ENCODE measurements at regions not wholly inside any gene's neighbourhood (a gene's known extent, or its start where the extent isn't known, plus 50 kb on each side); places are given as distances from the start of the nearest gene placed in this dataset.
"Not testable (repeated sequence)": the region's sequence is repeated elsewhere in the genome, so short reads cannot be mapped to it uniquely, and the experiment has no call there.

DNA sequence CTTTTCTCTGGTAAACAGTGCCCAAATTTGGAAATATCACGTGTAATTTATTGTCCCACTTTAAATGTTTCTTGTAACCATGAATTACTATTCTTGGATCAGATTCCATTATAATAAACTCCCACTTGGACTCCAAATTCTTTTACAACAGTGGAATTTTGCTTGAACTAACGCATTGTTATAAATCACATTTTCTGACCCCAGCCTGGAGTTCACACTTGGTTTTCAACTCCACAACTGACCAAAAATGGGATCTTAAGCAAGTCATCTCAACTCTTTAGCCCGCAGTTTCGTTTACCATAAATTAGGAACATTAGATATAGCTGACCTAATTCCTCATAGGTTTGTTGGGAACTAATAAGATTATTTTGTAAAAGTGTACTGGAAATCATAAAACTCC is 336.8 kb upstream of the NCAM1 start:
- peak; percentile 82 for FAIRE-seq

DNA sequence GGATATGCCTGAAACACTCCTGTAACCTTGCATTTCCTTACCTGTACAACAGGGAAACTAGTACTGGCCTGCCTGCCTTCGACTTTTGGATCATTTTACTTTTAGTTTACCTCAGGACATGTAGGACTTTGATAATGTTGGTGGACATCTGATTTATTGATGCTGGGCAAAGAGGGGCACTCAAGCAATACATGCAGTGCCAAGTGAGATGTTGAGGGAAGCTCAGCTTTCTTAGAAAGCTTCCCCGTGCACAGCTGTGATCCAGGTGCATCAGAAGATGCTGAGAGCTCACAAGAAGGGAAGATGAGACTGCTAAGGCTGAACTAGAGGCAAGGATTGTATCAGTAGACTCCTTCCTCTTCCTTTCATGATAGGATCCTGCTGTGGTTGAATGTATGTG is 336.2 kb upstream of the NCAM1 start:
- not testable (repeated sequence) for FAIRE-seq

DNA sequence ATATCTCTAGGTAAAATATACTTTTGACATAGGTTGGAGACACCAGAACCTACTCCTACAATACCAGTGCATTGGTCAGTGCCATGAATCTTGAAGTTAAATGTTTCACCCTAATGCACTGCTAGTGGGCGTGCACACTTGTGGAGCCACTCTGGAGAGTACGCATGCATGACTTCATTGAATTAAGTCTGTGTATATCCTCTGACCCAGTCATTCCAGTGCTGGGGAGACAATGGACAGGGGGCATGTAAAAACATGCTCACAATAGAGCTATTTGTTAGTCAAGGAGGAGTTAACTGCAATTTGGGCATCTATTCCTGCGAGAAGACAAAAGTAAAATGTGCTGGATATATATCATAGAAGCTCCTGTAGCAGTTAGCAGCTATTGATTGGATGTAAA is 335.4 kb upstream of the NCAM1 start:
- FAIRE-seq: no peak

DNA sequence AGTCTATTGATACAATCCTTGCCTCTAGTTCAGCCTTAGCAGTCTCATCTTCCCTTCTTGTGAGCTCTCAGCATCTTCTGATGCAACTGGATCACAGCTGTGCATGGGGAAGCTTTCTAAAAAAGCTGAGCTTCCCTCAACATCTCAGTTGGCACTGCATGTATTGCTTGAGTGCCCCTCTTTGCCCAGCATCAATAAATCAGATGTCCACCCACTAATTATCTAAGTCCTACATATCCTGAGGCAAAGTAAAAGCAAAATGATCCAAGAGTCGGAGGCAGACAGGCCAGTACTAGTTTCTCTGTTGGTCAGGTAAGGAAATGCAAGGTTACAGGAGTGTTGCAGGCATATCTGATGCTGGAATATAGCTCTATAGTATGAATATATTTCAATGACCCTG is 334.5 kb upstream of the NCAM1 start:
- FAIRE-seq: no peak

DNA sequence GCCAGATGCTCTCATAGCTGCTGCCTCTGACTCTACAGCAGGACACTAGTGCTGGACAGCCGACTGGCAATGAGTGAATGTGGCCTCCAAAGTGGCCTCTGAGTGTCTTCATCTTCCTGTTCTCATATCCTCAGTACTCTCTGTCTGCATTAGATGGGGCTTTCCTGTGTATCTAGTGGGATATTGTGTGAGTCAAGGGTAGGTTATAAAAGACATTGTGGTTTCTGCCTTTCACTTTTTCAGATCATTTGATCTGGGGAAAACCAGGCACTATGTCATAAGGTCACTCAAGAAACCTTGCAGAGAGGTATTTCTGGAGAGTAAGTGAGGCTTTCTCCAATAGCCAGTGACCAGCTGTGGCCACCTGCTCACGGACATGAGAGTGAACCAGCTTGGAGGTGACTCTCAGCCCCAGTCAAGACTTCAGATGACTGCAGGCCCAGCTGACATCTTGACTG is 333.6 kb upstream of the NCAM1 start:
- no peak for FAIRE-seq

DNA sequence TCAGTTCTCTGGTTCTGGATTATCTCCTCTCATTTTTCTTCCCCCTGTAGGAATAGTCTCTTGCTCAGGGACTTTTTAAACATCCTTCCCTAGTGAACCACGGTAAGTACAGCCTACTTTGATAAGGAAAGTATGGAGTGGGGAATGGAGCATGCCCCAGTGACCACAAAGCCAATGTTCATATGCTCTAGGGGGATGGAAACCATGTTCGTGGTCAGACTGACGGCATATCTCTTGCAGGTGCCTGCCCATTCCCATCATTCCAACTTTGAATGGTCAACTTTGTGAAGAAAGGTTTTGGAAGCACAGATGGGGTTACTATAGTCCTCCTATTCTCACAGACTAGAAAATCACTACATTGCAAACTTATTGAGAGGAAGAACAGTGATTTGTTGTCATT is 332.5 kb upstream of the NCAM1 start:
- no peak for FAIRE-seq

DNA sequence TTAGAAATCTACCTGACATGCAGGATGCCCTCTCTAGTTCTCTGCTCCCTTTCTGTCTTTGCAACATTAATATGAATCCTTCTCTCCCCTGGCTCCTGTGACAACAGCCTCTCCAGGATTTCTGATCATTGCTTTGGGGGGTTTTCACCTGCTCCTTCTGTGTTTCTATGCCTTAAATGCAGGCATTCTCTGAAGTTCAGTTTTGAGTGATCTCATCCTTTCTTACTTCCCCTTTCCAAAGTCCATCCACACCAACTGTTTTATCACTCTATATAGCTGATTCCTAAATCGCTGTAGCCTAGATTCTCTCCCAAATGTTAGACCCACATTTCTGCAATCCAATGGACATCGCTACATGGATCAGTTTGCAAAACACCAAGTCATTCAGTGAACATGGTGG is 330.7 kb upstream of the NCAM1 start:
- FAIRE-seq: no peak

DNA sequence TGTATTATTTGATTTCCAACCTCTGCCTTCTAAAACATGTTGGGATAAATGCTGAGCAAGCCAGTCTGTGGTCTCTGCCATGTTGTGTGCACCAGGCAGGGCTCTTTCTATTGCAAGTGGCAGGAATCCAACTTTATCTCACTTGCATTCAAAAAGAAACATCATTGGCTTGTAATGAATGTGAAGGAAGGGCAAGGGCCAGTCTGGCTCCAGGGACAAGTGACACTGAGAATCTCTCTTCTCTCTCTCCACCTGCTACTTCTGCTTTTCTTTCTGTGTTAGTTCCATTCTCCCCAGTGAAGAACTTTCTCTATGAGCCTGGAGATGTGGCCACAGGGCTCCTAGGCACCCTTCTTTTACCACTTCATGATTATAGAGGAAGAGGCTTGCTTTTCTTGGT is 329.9 kb upstream of the NCAM1 start:
- FAIRE-seq: no peak

DNA sequence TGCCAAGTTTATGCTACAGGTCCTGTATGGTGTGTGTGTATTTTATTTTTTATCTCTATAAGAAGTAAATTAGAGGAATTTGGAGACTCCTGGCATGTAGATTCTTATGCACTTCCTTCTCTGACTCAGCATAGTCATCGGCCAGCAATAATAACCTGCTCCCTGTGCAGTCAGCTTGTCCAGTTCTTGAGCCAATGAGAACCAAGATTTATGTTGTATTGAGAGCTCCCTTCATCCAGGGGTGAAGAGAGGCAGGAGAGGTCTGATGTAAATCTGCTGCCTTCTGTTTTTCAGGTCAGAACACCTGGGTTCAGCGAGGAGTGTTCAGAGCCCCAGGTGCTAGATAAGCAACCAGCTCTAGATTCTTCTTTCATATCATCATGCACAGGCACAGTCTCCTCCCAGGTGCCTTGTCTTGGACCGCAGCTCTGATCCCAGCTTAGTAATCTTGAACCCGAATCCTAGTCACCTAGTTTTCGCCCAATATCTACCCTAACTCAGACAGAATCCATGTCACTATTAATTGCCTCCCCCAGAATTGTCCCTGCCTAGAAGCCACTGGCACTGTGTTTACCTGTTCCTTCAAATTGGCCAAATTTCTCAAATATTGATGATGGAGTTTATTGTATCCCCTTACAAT is 328.2 kb upstream of the NCAM1 start:
- no peak for FAIRE-seq

DNA sequence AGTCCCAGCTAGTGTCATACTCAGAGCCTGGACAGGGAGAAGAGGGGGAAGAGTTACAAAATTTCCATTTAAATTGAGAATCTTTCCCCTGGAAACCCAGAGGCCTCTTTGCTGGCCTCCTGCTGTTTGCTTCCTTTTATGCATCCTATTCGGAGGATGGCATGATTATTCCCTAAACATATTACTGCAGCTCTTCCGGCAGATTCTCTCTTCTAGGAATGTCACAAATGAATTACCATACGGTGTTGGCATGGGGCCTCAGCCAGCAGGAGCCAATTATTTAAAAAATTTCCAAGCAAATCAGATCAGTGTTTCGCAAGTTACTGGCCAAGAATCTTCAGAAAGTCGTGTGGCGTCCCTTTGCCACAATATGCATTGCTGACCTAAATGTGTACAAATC is 326.7 kb upstream of the NCAM1 start:
- no peak for FAIRE-seq

DNA sequence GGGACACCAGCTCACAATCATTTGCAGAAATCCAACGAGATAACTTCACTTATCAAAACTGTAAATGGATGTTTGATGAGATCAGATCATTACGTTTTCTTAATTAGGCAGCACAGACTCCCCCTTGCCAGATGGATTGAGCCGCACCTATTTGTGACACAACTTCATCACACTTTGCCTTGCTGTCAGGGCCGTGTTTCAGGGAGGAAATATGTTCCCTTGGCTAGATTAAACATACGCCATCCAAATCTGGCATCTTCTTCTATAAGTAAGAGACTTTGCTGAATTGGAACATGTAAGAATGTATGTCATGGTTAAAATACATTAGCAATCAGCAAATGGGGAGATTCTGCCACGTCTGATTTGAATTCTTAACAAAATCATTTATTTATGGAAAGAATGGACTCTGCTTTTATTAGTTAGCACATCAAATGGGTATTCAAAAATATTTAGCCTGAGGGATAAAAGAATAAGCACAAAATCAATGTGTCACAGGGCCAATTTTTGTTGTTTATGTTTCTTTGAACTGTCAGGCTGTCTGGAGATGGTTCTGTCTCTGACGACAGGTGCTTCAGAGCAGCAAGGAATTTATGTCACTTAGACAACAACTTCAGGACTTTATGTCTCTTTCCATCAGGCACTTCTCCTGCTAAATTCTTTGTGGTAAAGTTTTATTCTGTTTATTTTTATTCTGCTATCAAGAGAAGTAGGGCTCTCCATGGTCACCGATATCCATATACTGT is 326.1 kb upstream of the NCAM1 start:
- no peak for FAIRE-seq

DNA sequence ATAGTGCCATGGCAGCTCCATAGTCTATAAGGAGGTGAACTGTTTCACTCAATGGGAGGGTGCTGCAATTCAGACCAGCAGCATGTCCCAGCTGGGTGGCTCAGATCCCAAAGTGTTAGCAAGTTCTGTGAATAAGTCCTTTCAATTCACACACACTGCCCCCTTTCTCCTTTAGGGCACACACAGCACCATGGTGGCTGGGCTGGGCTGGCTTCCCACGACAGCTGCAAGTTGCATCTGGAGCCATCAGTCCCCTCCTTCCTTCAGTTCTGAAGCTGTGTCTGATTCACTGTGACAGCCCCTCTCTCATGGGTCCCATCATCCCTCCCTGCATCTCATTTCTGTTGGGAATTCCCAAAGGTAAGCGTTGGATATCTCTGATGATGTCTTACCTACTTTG is 324.1 kb upstream of the NCAM1 start:
- FAIRE-seq: no peak

DNA sequence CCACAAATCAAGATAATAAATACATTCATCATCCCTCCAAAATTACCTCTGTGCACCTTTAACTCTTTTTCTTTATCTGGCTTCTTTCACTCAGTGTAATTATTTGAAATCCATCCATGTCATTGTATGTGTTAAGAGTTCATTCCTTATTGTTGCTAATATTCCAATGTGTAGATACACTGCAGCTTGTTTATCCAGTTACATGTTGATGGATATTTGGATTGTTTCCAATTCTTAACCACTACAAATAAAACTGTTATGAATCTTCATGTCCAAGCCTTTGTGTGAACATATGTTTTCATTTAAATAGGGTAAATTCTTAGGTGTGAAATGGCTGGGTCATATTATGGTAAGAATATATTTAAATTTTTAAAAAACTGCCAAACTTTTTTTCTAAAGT is 323.3 kb upstream of the NCAM1 start:
- FAIRE-seq: no peak

DNA sequence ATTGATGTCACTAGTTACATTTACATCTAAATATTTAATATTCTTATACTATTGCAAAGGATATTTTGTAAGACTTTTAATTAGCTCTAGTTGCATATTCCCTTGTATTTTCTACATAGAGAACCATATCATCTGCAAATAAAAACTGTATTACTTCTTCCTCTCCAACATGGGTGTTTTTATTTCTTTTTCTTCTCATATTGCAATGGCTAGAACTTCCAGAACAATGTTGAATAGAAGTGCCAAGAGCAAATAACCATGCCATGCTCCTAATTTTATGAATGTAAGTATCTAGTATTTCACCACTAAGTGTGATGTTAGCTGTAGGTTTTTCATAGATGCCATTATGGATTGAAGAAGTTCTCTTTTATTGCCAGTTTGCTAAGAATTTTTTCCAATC is 321.8 kb upstream of the NCAM1 start:
- FAIRE-seq: no peak

DNA sequence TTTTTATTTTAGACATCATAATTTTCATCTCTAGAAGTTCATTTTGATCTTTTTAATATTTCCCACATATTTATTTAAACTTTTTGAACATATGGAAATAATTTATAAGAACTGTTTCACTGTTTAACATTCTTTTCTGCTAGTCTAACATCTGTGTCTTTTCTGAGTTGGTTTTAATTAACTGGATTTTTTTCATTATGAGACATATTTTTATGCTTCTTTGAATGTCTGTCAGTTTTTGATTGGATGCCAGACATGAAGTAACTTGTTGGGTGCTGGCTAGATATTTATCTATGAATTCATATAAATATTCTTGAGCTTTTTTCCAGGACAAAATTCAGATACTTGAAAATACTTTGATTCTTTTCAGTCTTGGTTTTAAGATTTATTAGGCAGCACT is 317.8 kb upstream of the NCAM1 start:
- FAIRE-seq: peak; percentile 85

DNA sequence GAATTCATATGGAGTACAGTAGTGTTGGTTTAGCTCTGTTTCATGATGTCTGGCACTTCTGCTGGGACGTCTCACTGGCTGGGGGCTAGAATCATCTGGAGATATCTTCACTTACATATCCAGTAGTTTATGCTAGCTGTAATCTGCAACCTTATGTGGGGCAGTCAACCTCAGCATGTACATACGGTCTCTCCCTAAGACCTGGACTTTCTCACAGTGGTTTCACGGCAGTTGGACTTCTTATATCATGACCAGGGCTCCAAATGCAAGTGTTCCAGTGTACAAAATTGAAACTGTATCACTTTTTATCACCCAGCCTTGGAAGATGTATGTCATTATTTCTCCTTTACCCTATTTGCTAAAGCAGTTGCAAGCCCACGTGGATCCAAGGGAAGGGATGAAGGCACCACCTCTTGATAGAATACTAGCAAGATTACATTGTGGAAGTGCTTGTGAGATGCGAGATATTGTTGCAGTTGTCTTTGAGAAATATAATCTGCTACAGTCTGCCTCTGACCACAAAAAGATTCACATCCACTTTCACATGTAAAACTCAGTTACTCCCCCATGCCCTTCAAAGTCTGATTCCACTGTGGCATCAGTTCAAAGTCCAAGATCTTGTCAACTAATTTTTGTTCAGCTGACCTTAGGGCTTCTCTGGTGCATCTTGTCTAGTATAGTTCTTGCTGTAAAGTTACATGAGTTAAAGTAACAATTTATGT is 316.6 kb upstream of the NCAM1 start:
- FAIRE-seq: no peak

DNA sequence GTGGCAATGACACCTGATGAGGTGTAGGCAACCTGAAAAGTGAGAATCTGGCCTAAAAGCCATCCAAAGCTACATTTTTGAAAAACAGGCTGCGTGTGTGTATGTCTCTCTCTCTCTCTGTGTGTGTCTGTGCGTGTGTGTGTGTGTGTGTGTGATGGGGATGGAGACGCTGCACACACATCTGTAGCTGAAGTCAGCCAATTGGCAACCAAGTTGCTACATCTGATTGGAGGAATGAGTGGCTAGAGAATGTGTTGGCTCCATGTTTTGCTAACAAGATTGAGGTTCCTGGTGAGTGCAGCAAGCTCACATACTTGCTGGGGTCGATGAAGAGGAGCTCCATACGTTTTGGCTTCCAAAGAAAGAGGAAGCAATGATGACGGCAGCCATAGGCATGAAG is 311.4 kb upstream of the NCAM1 start:
- FAIRE-seq: no peak

DNA sequence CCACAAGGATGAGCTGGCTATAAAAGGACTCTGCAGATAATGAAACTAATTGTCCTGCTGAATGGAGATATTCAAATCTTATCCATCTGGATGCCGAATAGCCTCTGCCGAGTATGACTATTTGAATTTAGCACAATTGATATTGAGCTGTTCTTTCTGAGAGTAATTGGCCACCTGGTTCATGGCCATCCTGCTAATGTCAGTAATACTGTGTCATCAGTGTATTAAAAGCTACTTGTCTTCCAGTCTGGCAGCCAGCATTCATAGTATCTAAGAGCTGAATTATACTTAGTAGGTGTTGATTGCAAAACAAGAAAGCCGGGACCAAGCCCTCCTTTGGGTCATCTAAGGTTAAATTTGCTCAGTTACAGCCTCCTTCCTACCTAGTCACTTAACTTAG is 310.7 kb upstream of the NCAM1 start:
- no peak for FAIRE-seq

DNA sequence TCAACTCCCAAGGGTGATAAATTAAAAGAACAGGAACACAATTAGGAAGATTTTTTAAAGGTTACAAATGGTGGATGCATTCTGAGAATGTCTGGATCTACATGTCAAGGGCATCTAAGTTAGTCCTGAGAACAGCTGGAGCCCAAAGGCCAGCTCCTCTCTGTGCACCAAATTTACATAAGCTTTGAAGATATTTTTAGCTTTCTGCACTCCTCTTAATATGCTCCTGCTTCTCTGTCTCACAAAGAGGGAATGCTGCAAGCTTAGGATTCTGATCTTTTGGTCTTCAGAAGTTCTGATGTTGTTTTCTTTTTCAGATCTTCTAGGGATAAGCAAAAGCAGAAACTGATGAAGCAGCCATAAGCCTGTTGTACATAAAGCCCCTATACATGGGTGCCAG is 309.8 kb upstream of the NCAM1 start:
- no peak for FAIRE-seq

DNA sequence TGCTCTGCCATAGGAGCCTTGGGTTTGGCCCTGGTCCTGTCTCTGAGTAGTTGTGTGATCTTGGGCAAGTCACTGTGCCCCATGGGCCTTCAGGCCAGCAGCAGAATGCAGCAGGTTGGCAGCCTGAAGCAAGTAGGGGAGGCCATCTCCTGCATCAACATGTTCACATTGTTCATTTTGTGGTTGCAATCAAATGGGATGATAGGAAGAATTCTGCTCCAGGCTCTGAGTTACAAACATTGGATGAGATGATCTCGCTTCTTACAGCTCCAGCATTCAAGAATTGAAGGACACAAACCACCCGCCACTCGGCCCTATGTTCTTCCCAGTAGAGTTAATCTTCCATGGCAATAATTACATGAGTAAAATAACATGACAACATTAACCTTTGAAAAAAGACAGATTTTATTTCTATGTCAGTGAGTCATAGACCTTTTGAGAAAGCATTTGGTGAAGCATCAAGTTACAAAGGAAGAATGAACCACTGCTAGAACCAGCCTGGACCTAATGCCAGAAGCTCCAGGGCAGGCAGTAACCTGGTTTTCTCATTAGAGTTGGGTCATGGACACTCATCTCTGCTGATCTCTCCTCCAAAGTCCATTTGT is 308.3 kb upstream of the NCAM1 start:
- FAIRE-seq: no peak

DNA sequence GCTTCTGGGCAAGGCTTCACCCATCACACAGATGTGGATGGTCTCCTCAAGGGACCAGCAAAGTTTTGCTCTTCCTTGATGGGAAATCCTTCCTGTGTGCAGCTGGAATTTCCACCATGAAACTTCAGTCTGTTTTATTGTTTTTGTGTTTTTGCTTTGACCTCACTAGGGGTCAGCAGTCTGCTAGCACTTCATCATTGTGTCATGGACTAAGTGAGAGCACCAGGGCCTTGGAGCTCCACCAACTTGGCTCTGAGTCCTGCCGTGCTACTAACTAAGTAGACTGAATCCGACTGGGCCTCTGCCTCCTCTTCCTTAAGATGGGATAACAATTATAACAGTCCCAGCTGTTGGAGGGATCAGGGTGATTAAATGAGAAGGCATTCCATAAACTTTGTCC is 305.8 kb upstream of the NCAM1 start:
- peak; percentile 93 for FAIRE-seq

DNA sequence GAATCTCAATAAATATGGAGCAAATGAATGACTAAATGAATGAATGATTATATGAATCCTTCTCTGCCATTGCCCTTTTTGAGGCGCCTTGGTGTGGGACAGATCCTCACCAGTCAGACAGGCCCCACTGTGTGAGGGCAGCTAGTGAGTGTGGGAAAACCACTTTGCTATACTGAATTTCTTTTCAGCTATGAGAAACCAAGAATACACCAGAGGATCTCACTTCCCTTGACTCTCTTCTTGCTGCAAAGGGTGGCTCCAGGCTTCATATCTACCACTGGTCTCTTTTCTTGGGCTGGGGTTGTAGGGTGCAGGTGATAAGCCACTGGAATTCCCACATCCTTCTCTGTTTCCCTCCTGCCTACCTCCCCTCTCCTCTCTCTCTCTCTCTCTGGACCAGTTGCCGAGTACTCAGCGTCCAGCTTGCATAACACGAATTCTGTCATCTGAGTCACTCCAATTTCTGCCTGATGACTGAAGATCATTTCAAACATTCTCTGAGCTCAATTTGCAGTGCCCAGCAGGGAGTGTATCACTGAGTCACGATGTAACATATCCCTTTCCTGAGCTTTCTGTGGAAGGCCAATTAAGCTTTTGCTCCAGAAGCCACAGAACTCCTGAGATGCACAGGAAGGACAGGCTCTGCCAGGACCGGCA is 304.3 kb upstream of the NCAM1 start:
- FAIRE-seq: no peak

DNA sequence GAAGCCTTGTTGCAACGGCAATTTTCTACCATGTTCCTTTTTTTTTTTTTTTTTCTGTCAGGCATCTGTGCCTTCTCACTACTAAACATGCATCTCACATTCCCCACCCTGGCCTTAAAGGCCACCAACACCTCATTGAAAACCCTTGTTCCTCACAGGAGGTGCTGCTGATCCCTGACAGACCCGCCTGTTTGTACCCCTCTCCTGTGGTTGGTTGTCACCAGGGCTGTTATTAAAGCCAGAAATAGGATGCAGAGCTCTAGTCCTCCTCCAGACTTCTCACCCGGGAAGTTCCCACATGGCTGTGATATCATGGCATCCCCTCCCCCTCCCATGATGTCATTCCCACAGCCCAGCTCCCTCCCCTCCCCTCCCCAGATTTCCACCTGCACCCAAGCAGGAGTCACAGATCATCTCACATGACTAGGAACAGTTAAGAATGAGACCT is 302.8 kb upstream of the NCAM1 start:
- no peak for FAIRE-seq

Data from endometrium (tissue), 2 donors.